Coronary artery (tissue), 2 donors: ENCODE measurements at regions not wholly inside any gene's neighbourhood (a gene's known extent, or its start where the extent isn't known, plus 50 kb on each side); places are given as distances from the start of the nearest gene placed in this dataset.

Experiments
- DNase-seq: peaks from one replicate; pipeline ENCODE4 v3.0.0-alpha.2; 2017; ENCODE audit warnings: low spot score
- H3K27ac ChIP-seq, 2 donors: fragments of 200-600 bp; sonication (generic); one replicate each; pipeline ENCODE4 v1.5.1; 2016 to 2019
- H3K4me3 ChIP-seq: fragments of 200-600 bp; sonication (generic); 2 replicates; pipeline ENCODE4 v1.5.1; 2016; ENCODE audit warnings: mild to moderate bottlenecking, moderate library complexity
- TF ChIP-seq, protein P1 (sequence below): fragments of 200-600 bp; sonication (generic); IDR thresholded peaks from one replicate; pipeline ENCODE4 v1.5.1; 2019; ENCODE audit warnings: antibody characterized with exemption

- no peak for DNase-seq
- Histone ChIP-seq H3K27ac (no peak overlapping the region), H3K4me3 (no peak overlapping the region)
- TF ChIP-seq, protein P1, sequence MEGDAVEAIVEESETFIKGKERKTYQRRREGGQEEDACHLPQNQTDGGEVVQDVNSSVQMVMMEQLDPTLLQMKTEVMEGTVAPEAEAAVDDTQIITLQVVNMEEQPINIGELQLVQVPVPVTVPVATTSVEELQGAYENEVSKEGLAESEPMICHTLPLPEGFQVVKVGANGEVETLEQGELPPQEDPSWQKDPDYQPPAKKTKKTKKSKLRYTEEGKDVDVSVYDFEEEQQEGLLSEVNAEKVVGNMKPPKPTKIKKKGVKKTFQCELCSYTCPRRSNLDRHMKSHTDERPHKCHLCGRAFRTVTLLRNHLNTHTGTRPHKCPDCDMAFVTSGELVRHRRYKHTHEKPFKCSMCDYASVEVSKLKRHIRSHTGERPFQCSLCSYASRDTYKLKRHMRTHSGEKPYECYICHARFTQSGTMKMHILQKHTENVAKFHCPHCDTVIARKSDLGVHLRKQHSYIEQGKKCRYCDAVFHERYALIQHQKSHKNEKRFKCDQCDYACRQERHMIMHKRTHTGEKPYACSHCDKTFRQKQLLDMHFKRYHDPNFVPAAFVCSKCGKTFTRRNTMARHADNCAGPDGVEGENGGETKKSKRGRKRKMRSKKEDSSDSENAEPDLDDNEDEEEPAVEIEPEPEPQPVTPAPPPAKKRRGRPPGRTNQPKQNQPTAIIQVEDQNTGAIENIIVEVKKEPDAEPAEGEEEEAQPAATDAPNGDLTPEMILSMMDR: no peak
Observed at GRCh38 chr3:164539215-164539614, 539.1 kb downstream of the SI start.

GRCh38 chr3:164537485-164537884 lies 540.8 kb downstream of the SI start:
- Histone ChIP-seq H3K4me3 (no peak overlapping the region), H3K27ac (no peak overlapping the region)
- TF ChIP-seq, protein P1: no peak
- no peak for DNase-seq

GRCh38 chr3:164533275-164533674 lies 545.0 kb downstream of the SI start:
- DNase-seq: no peak
- Histone ChIP-seq H3K4me3 (no peak overlapping the region), H3K27ac (no peak overlapping the region)
- TF ChIP-seq, protein P1: no peak

DNA sequence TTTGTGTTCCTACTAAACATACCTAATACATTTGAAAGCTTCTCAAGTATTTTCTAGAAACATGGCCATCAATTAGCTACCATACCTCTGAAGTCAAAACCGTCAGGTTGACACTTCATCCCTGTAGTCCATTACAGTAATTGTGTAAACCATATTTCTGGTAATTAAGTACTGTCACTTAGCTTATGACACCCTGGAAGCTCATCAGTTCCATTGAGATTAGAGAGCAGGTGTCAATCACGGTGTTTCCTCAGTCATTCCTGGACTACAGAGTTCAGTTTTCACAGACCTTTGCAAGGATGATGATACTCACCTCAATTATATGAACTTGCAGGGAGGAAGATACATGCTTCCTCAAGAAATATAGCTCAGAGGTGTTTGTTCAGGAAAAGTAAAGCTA lies 552.0 kb downstream of the SI start:
- TF ChIP-seq, protein P1: no peak
- no peak overlapping the region for H3K4me3 ChIP-seq
- no peak for DNase-seq
- no peak overlapping the region for H3K27ac ChIP-seq

GRCh38 chr3:164524201-164524600 lies 554.1 kb downstream of the SI start:
- TF ChIP-seq, protein P1: no peak
- DNase-seq: no peak
- no peak overlapping the region for H3K27ac ChIP-seq
- no peak overlapping the region for H3K4me3 ChIP-seq

- DNase-seq: no peak
- TF ChIP-seq, protein P1: no peak
- Histone ChIP-seq H3K4me3 (no peak overlapping the region), H3K27ac (no peak overlapping the region)
Observed at GRCh38 chr3:164522073-164522763, 556.1 kb downstream of the SI start.

DNA sequence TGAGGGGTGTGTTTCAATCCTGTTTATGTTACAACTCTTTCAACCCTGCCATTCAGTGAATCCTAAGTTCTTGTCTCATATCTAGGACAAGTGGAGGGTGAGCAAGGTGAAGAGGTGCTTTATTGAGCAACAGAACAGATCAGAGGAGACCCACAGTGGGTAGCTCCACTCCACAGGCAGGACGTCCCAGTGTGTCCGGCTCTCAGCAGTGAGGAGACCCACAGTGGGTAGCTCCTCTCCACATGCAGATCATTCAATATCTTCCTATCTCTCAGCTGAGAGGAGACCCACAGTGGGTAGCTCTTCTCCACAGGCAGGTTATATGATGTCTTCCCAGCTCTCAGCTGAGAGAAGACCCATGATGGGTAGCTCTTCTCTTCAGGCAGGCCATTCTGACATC lies 556.7 kb downstream of the SI start:
- TF ChIP-seq, protein P1: no peak
- DNase-seq: no peak
- no peak overlapping the region for H3K27ac ChIP-seq
- H3K4me3 ChIP-seq: no peak overlapping the region
